ENCODE measurements at regions not wholly inside any gene's neighbourhood (a gene's known extent, or its start where the extent isn't known, plus 50 kb on each side); places are given as distances from the start of the nearest gene placed in this dataset.

DNA sequence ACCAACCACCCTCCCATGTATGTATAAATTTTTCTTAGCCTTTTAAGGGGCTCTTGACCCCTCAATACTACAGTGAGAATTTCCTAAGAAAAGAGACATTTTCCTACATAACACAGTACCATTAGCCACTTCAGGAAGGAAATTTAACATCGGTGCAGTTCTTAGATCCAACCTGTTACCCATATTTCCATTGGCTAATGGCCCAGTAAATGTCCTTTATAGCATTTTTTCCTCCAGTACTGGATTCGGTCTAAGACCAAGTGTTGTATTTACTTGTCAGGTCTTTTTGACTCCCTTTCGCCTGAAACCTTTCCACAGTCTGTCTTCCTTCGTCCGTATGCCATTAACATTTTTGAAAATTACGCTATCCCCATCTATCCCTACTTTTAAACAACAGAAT lies 173.4 kb upstream of the PMEPA1 start:
- TF ChIP-seq CTCF (conservative IDR thresholded peaks at IDR 0.05; ENCODE audit: low read length) = no peak
- no peak for TF ChIP-seq EZH2phosphoT487 (IDR thresholded peaks at IDR 0.05; ENCODE audit: borderline replicate concordance, low read depth, low read length)

Data from OCI-LY7 (cell line).